ENCODE measurements at regions not wholly inside any gene's neighbourhood (a gene's known extent, or its start where the extent isn't known, plus 50 kb on each side); places are given as distances from the start of the nearest gene placed in this dataset.
A peak's percentile ranks its signal among the peaks of the same experiment; 100 is the strongest.

GRCh38 chr18:33517950-33518349 is 60.1 kb upstream of the ASXL3 start:
- no peak for DNase-seq

GRCh38 chr18:33513027-33513426 is 65.0 kb upstream of the ASXL3 start:
- DNase-seq = no peak

- DNase-seq = no peak
Observed at GRCh38 chr18:33507019-33507418, 66.5 kb upstream of the CCDC178 start.

GRCh38 chr18:33505798-33506197 is 65.3 kb upstream of the CCDC178 start:
- DNase-seq = no peak

- no peak for DNase-seq
Observed at GRCh38 chr18:33505297-33505696, 64.8 kb upstream of the CCDC178 start.

GRCh38 chr18:33495278-33495677 is 54.8 kb upstream of the CCDC178 start:
- DNase-seq = peak; percentile 7 to 28
